GM12874 (cell line): ENCODE measurements at regions not wholly inside any gene's neighbourhood (a gene's known extent, or its start where the extent isn't known, plus 50 kb on each side); places are given as distances from the start of the nearest gene placed in this dataset.

Experiments used
- TF ChIP-seq, protein P1 (sequence below): IDR thresholded peaks from 2 replicates; pipeline ENCODE4 v1.5.1; 2011; ENCODE audit warnings: low read depth, mild to moderate bottlenecking, control low read depth, low read length, moderate library complexity; ENCODE audit not compliant: insufficient read depth

DNA sequence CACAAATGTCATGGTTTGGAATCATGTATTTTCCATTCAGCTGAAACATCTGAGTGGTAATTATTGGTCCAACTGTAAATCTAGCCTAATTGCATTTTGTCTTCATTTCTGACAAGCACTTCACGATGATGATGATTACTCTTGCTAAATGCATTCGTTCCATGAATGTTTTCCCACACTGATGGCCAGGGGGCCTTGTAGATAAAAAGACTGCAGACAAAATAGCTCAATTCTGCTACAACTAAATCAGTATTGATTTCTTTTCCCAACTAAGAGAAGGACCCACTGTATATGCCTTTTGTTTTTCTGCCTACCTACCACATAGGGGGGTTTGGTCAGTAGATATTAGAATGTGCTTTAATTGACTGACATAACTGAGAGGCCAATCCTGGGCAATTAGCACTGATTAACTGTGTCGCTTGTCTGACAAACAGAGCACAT, 1351.3 kb upstream of the NUDT12 start:
- TF ChIP-seq, protein P1, sequence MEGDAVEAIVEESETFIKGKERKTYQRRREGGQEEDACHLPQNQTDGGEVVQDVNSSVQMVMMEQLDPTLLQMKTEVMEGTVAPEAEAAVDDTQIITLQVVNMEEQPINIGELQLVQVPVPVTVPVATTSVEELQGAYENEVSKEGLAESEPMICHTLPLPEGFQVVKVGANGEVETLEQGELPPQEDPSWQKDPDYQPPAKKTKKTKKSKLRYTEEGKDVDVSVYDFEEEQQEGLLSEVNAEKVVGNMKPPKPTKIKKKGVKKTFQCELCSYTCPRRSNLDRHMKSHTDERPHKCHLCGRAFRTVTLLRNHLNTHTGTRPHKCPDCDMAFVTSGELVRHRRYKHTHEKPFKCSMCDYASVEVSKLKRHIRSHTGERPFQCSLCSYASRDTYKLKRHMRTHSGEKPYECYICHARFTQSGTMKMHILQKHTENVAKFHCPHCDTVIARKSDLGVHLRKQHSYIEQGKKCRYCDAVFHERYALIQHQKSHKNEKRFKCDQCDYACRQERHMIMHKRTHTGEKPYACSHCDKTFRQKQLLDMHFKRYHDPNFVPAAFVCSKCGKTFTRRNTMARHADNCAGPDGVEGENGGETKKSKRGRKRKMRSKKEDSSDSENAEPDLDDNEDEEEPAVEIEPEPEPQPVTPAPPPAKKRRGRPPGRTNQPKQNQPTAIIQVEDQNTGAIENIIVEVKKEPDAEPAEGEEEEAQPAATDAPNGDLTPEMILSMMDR: no peak

GRCh38 chr5:104909803-104910202, 1347.2 kb upstream of the NUDT12 start:
- TF ChIP-seq, protein P1: no peak

DNA sequence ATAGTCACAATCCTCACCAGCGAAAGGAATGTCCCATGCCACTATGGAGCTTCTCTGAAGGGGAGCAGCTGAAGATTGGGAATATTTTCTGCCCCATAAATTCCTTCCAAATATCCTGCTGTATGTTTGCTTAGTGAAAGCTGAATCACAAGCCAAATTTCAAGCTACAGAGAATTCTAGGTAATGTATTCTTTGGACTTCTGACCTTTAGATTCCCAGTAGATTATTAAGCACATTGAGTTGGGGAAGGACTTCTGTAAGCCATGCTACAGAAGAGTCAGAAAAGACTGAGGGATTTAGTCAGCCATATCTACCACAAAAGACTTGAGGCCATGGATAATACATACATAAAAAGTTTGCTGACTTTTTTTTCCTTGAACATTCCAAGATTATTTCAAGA, 1342.0 kb upstream of the NUDT12 start:
- TF ChIP-seq, protein P1: no peak

DNA sequence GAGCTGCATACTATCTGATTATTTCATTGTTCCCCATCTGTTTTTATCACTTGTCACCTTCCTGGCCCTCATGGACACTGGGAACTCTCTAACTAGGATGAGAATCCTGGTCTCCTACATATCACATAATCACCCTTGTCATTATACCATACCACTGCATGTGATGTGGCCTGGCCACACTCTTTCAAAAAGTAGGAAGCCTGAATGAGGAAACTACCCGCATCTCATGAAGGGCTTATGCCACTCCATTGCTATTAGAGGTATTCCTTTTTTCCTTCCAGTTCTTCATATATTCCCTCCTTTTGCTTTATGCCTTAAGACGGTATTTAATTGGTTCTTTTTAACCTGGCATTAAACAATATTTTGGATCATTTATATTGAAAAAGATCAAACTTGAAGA, 1341.4 kb upstream of the NUDT12 start:
- TF ChIP-seq, protein P1: no peak

GRCh38 chr5:104891596-104891995, 1329.0 kb upstream of the NUDT12 start:
- TF ChIP-seq, protein P1: no peak

- TF ChIP-seq, protein P1: no peak
Observed at GRCh38 chr5:104890767-104891166, 1328.2 kb upstream of the NUDT12 start.

GRCh38 chr5:104859437-104859836, 1296.8 kb upstream of the NUDT12 start:
- TF ChIP-seq, protein P1: no peak

- TF ChIP-seq, protein P1: no peak
Observed at GRCh38 chr5:104845541-104845940, 1283.0 kb upstream of the NUDT12 start.
